ENCODE measurements at regions not wholly inside any gene's neighbourhood (a gene's known extent, or its start where the extent isn't known, plus 50 kb on each side); places are given as distances from the start of the nearest gene placed in this dataset.

- no peak for DNase-seq
These were observed 130.3 kb upstream of the MTAP start for GRCh38 chr9:21672140-21672539.

GRCh38 chr9:21672761-21673160, 129.7 kb upstream of the MTAP start:
- DNase-seq, result no peak

- no peak for DNase-seq
These were observed 127.5 kb upstream of the MTAP start for GRCh38 chr9:21674894-21675293.

- DNase-seq, result no peak
These were observed 125.0 kb upstream of the MTAP start for GRCh38 chr9:21677387-21677786.

DNA sequence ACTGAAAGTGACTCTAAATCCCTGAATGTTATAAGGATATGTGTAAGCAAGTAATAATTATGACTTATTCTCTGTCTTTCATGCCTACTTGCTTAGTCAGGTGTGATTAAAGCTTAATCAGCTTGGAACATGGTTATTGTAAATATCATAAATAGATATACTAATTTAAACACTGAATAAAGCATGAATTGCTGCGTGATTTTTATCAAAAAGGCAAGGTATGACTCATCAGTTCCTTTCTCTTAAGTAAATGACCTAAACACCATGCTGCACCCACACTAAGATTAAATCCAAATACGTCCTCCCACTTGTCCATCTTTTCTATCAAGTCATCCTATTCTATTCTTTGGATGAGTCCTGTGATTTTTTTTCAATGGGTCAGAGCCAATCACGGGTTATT, 124.6 kb upstream of the MTAP start:
- DNase-seq, result no peak

DNA sequence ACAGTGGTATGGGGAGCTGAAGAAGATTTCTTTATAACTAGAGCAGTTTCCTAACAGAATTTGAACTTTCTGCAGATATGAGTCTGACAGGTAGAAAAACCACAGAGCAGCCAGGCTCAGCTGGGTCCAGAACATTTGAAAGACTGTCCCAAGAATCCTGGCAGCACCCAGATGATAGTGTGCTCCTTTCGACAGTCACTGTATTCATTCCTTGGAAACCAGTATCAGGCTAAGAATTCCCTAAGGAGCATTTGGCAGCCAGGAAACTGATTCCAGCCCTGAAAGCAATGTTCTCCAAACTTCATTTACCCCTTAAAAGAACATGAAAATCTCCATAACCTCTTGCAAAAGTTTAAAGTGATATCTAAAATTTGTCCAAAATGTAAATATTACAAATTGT, 123.0 kb upstream of the MTAP start:
- DNase-seq, result no peak

DNA sequence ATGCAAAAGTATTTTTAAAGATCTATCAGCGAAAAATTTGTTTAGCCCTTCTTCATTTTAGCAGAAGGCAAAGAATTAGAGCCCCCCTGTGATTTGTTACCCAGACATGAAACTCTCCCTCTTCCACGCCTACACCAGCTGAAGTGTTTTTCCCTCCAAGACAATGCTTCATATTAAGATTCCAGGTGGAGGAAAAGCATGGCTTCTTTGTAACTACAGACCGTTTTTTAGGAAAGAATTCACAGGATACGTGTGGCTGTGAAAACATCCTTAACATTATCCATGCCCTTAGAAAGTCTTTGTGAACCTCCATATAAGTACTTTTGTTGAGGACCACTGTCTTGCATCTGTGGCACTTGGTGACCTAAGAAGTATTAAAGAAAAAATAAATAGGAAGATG, 121.8 kb upstream of the MTAP start:
- no peak for DNase-seq

DNA sequence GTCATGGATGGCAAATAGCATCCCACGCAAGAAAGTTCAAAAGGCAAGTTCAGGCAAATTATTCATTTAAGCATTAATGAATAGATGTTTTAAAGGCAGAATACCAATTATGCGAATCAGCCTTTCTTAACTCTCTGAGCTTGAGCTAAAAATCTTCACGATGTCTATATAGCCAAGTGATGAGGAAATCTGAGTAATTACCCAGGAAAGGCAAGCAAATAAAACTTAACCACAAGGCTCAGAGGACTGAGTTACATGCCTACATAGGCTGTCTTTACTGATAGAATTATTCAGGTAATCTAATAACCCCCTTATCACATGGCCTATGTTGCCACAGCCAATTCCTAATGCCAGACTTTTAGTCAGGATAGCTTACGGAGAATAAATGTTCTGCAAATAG, 120.8 kb upstream of the MTAP start:
- DNase-seq, result no peak

- no peak for DNase-seq
These were observed 120.1 kb upstream of the MTAP start for GRCh38 chr9:21682381-21682780.

- DNase-seq, result no peak
These were observed 119.5 kb upstream of the MTAP start for GRCh38 chr9:21682981-21683380.

DNA sequence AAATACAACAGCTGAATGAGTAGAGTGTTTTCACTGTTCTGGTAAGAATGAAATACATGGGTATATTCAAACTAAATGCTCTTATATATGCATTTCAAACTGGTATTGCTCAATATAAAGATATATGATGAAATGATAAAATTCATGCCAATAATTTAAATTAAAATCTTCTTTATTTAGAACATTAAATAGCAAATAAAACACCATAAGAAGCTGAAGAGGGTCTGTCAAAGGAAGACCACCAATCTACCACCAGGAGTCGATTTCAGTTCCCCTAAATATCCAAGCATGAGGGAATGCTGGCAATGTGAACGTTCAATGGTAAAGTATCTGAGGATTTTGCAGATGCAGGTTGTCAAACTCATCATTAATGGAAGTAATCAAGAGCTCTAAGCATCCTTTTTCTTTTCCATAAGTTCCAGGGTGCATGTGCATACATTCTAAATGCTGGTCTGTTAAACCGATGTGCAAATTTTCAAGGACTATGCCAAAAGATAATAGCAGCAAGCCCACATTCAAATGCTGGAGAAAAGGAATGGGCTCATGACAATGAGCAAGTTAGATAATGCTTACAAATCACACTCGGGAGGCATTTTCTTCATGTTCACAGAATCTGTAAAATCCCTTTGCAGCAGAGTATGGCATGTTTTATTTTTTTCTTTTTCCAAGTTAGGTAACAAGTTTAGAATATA, 118.8 kb upstream of the MTAP start:
- DNase-seq, result no peak

- no peak for DNase-seq
These were observed 118.2 kb upstream of the MTAP start for GRCh38 chr9:21684231-21684630.

GRCh38 chr9:21684831-21685362, 117.5 kb upstream of the MTAP start:
- DNase-seq, result no peak

DNA sequence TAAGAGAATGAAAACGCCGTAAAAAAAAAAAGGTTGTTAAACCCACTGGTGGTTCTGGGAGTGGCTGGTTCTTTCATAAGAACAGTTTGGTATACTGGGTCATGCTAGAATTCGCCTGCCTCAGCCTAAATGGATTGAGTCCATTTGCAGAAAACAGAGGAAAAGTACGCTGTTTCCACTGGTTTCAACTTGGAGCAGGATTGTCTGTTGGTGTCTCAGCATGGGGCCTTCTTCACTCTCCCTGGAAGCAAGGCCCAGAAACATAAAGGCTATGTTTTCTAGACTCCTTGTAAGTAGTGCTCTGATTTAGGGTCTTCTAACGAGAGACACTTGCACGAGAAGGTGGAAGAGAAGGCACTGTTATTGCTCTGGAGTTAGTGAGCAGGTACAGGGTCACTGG, 116.9 kb upstream of the MTAP start:
- no peak for DNase-seq

- no peak for DNase-seq
These were observed 115.7 kb upstream of the MTAP start for GRCh38 chr9:21686738-21687137.

- no peak for DNase-seq
These were observed 115.1 kb upstream of the MTAP start for GRCh38 chr9:21687351-21687750.

DNA sequence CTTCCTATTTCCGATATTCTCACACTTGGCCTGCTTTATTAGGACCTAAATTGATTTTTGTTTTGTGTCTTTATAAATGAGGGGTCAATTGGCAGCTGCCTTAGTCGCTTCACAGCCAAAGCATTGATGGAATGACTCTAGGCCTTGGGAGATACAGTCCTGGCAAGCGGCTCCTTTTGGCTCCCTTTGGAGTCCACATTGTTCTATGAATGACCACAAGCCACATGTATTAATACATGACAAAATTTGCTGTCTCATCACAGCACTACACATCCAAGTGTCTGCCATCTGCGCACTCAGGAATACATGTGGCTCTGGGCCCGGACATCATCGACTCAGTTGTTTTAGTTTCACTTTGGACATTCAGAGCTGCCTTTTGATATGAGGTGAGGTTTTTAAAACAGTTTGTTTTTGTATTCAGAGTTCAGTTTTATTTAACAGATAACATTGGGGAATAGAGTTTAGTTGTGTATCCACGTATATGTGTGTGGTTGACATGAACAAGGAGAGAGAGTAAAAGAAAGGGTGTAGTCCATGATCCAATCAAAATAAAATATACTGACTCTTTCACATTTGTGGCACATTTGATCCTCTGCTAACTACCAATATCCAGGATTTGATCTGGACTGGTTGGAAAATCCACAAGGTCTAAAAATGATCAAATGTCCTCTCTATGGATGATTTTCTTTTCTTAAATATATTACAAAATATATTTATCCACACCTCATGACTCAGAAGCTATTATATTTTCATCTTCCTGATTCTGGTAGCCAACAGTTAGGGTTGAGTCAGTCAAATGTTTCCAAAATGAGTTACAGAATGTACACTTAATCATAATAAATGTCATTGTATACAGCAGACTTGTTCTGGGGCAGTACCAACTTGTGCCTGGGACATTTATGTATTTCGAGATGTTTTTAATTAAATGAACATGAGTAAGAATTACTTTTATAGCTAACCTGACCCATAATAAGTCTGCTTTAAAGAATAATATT, 114.0 kb upstream of the MTAP start:
- DNase-seq, result no peak

- DNase-seq, result no peak
These were observed 112.6 kb upstream of the MTAP start for GRCh38 chr9:21689854-21690253.

GRCh38 chr9:21690561-21690960, 111.9 kb upstream of the MTAP start:
- no peak for DNase-seq

GRCh38 chr9:21692390-21692789, 110.0 kb upstream of the MTAP start:
- no peak for DNase-seq

GRCh38 chr9:21694424-21694823, 108.0 kb upstream of the MTAP start:
- no peak for DNase-seq

GRCh38 chr9:21695443-21695842, 107.0 kb upstream of the MTAP start:
- DNase-seq, result no peak

GRCh38 chr9:21695874-21696341, 106.5 kb upstream of the MTAP start:
- no peak for DNase-seq

GRCh38 chr9:21696411-21696871, 106.0 kb upstream of the MTAP start:
- DNase-seq, result no peak

Measured in CD4-positive, alpha-beta T cell treated with Interleukin-17A for 1 hour (primary cell).